Right lobe of liver (tissue), 6 donors: ENCODE measurements at regions not wholly inside any gene's neighbourhood (a gene's known extent, or its start where the extent isn't known, plus 50 kb on each side); places are given as distances from the start of the nearest gene placed in this dataset.
A peak's percentile ranks its signal among the peaks of the same experiment; 100 is the strongest.

Source experiments
- ATAC-seq, 4 donors: fragments of 200-7000 bp; cut with Tn5 transposase; one replicate each; pipeline ENCODE4 v1.9.1; 2020; ENCODE audit warnings: mild to moderate bottlenecking in 4 of 4, moderate library complexity in 4 of 4
- DNase-seq, 3 donors: peaks; one replicate each; pipeline ENCODE4 v3.0.0-alpha.2; 2020
- H3K27ac ChIP-seq, 3 donors: fragments of 200-600 bp; one replicate each; pipeline ENCODE4 v1.8.0; 2022
- H3K27me3 ChIP-seq, 2 donors: fragments of 200-600 bp; one replicate each; pipeline ENCODE4 v1.8.0; 2022
- H3K36me3 ChIP-seq, 4 donors: fragments of 200-600 bp; sonication (generic) in 1 of 4; one replicate each; pipeline versions ENCODE4 v1.5.1 to v1.8.0; 2017 to 2022; ENCODE audit warnings: control low read depth in 1 of 4
- H3K4me1 ChIP-seq, 4 donors: fragments of 200-600 bp; sonication (generic) in 1 of 4; one replicate each; pipeline versions ENCODE4 v1.5.1 to v1.8.0; 2017 to 2022; ENCODE audit warnings: control low read depth in 1 of 4
- H3K4me3 ChIP-seq, 3 donors: fragments of 200-600 bp; one replicate each; pipeline ENCODE4 v1.8.0; 2022
- H3K9me3 ChIP-seq, 4 donors: fragments of 200-600 bp; sonication (generic) in 1 of 4; one replicate each; pipeline versions ENCODE4 v1.5.1 to v1.8.0; 2017 to 2022; ENCODE audit warnings: control low read depth in 1 of 4
- POLR2A ChIP-seq: fragments of 450-650 bp; IDR thresholded peaks from one replicate; pipeline ENCODE4 v1.6.1; 2017; ENCODE audit warnings: antibody characterized with exemption, mild to moderate bottlenecking
- WGBS: methylation state at CpG from one replicate; pipeline ENCODE4 v1.1.6; 2018; ENCODE audit warnings: low coverage, low lambda C conversion rate; ENCODE audit not compliant: insufficient coverage; ENCODE audit errors: missing lambda C conversion rate; 5-methylcytosine and 5-hydroxymethylcytosine counted together
- intact Hi-C, 2 donors: fragments of 100-400 bp; cut with DNase I; formaldehyde crosslinking; loops; one replicate each; pipeline versions ENCODE4 v1.11.2 to v1.14.1; 2022
- TF ChIP-seq, protein P1 (sequence below), 4 donors: fragments of 200-600 bp in 3 of 4; fragments of 450-650 bp in 1 of 4; IDR thresholded peaks; one replicate each; pipeline versions ENCODE4 v1.5.1 to v1.8.0; 2016 to 2022; ENCODE audit warnings: antibody characterized with exemption in 4 of 4, mild to moderate bottlenecking in 2 of 4
- donor health status: DM: no; HTN: yes; CAD: no.
- donor health status: DM: no; HTN: no; CAD: no.
- donor health status: DM: no; HTN: no; CAD: no.
- donor health status: DM: no; HTN: yes; CAD: no.
- donor health status: DM: no; HTN: yes; CAD: no.

DNA sequence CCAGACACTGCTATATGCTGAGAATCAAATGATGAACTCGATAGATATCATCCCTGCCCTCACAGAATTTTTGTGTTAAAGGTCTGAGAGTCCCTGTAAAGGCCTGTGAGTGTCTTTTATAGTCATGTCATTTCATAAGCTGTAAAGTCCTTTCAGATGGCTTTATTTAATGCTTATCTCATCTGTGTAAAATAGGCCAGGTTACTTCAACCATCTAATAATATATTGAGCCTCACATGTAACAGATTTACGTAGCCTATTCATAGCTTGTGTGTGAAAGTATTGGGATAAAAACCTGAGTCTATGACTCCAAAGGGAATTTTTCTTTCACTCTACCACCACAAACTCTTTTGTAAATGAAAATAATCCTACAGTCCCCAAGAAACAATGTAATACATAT, 672.0 kb upstream of the SYT4 start:
- H3K4me1 ChIP-seq, result no peaks in the 10 kb centered on the region
- ATAC-seq (no peak), DNase-seq (no peak)
- H3K36me3 ChIP-seq, result no peaks in the 10 kb centered on the region
- H3K4me3 ChIP-seq, result no peak overlapping the region
- TF ChIP-seq, protein P1, sequence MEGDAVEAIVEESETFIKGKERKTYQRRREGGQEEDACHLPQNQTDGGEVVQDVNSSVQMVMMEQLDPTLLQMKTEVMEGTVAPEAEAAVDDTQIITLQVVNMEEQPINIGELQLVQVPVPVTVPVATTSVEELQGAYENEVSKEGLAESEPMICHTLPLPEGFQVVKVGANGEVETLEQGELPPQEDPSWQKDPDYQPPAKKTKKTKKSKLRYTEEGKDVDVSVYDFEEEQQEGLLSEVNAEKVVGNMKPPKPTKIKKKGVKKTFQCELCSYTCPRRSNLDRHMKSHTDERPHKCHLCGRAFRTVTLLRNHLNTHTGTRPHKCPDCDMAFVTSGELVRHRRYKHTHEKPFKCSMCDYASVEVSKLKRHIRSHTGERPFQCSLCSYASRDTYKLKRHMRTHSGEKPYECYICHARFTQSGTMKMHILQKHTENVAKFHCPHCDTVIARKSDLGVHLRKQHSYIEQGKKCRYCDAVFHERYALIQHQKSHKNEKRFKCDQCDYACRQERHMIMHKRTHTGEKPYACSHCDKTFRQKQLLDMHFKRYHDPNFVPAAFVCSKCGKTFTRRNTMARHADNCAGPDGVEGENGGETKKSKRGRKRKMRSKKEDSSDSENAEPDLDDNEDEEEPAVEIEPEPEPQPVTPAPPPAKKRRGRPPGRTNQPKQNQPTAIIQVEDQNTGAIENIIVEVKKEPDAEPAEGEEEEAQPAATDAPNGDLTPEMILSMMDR (IDR thresholded peaks at IDR 0.05), result no peak
- no peak for TF ChIP-seq POLR2A
- no peaks in the 10 kb centered on the region for H3K27me3 ChIP-seq
- intact Hi-C loops, result no loop called here
- no peaks in the 10 kb centered on the region for H3K9me3 ChIP-seq
- H3K27ac ChIP-seq, result no peak overlapping the region
- WGBS, result 63% methylated on average over 2 of the region's 2 CpGs

DNA sequence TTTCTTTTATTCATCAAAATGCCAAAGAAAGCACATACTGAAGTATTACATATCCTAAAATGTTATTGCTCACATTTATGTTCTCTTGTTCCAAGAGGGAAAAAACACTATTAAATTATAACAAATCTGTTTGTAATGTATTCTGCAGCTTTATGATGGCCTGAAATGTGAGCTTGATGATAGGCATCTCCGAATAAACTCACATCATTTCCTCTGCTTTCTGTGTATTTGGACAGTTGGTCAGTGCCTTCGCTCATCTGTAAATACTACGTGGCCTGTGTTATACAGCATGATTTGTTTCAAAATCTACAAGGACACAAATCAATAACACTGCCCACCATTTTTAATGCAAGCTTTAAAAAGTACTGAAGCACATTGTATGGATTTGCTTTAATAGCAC, 672.8 kb upstream of the SYT4 start:
- TF ChIP-seq POLR2A, result no peak
- TF ChIP-seq, protein P1 (IDR thresholded peaks at IDR 0.05), result no peak
- DNase-seq, result no peak
- no peak for ATAC-seq
- no peaks in the 10 kb centered on the region for H3K36me3 ChIP-seq
- H3K4me1 ChIP-seq, result no peaks in the 10 kb centered on the region
- 78% methylated on average over 3 of the region's 3 CpGs for WGBS
- H3K9me3 ChIP-seq, result no peaks in the 10 kb centered on the region
- H3K4me3 ChIP-seq, result no peak overlapping the region
- intact Hi-C loops, result no loop called here
- H3K27ac ChIP-seq, result no peak overlapping the region
- no peaks in the 10 kb centered on the region for H3K27me3 ChIP-seq

DNA sequence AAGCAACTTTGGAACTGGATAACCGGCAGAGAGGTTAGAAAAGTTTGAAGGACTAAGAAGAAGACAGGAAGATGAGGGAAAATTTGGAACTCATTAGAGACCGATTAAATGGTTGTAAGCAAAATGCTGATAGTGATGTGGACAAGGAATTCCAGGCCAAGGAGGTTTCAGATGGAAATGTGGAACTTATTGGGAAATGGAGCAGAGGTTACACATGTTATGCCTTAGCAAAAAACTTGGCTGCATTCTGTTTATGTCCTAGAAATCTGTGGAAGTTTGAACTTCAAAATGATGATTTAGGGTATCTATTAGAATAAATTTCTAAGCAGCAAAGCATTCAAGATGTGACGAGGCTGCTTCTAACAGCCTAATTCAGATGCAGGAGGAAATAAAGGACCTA, 675.1 kb upstream of the SYT4 start:
- no peaks in the 10 kb centered on the region for H3K9me3 ChIP-seq
- 49% methylated on average over 3 of the region's 3 CpGs for WGBS
- TF ChIP-seq, protein P1 (IDR thresholded peaks at IDR 0.05), result no peak
- no peak for TF ChIP-seq POLR2A
- no peak overlapping the region for H3K4me3 ChIP-seq
- no peaks in the 10 kb centered on the region for H3K4me1 ChIP-seq
- H3K36me3 ChIP-seq, result no peaks in the 10 kb centered on the region
- no peak overlapping the region for H3K27ac ChIP-seq
- intact Hi-C loops, result no loop called here
- H3K27me3 ChIP-seq, result no peaks in the 10 kb centered on the region
- no peak for DNase-seq
- ATAC-seq, result no peak

DNA sequence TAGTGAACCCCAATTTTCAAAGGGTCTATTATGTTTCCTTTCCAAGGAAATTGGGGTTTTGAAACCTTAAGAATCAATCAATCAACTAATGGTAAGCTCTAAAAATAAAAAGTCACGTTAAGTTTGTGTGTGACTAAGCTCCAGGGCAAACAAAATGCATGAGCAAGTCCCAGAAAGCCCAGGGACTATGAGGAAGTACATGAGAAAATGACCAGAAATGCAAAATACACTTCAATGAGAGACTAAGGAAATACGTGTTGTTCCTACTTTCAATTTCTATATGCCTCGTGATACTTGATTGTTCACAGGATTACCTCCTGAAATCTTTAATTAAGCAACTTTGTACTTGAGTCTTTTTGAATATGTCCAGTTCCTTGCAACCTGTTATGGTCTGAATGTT, 684.4 kb upstream of the SYT4 start:
- WGBS, result 8% methylated on average over 3 of the region's 3 CpGs
- no peak overlapping the region for H3K27ac ChIP-seq
- no peak for TF ChIP-seq POLR2A
- TF ChIP-seq, protein P1 (IDR thresholded peaks at IDR 0.05), result no peak

DNA sequence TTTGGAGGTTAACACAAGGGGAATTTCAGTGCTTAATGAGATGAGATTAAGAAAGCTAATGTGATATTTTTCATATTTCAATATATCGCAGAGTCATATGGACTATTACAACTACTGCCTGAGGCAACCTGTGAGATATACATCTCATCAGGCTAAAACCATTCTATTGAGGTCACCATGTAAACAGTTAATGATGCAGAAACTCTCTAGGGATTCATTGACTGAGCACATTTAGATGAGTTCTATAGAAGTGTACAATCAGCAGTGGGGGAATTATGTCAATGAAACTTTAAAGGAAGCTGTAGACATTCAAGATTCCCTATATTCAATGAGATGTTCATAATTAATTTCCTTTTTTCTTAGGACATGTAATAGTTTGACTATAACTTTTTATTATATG, 687.4 kb upstream of the SYT4 start:
- DNase-seq (no peak), ATAC-seq (no peak)
- no peaks in the 10 kb centered on the region for H3K4me1 ChIP-seq
- intact Hi-C loops, result no loop called here
- no peak overlapping the region for H3K27ac ChIP-seq
- H3K4me3 ChIP-seq, result no peak overlapping the region
- 78% methylated on average over 1 of the region's 1 CpG for WGBS
- no peaks in the 10 kb centered on the region for H3K27me3 ChIP-seq
- TF ChIP-seq POLR2A, result no peak
- TF ChIP-seq, protein P1 (IDR thresholded peaks at IDR 0.05), result no peak
- H3K36me3 ChIP-seq, result no peaks in the 10 kb centered on the region
- H3K9me3 ChIP-seq, result no peaks in the 10 kb centered on the region

More for the DNA sequence above, 684.4 kb upstream of the SYT4 start:
- ATAC-seq (peak in 2 of 4 donors; percentile 47 to 48), DNase-seq (no peak)
- H3K27me3 ChIP-seq, result no peaks in the 10 kb centered on the region
- no peaks in the 10 kb centered on the region for H3K36me3 ChIP-seq
- H3K4me3 ChIP-seq, result no peak overlapping the region
- H3K4me1 ChIP-seq, result no peaks in the 10 kb centered on the region
- intact Hi-C loops, result no loop called here
- no peaks in the 10 kb centered on the region for H3K9me3 ChIP-seq
